Parathyroid adenoma (tissue), 2 donors: ENCODE measurements at regions not wholly inside any gene's neighbourhood (a gene's known extent, or its start where the extent isn't known, plus 50 kb on each side); places are given as distances from the start of the nearest gene placed in this dataset.

ENCODE experiments used
- H2AFZ ChIP-seq: fragments of 300-600 bp; sonication (generic); one replicate; pipeline ENCODE4 v1.7.0; 2017; ENCODE audit warnings: antibody characterized with exemption, mild to moderate bottlenecking
- H3K27ac ChIP-seq: fragments of 300-600 bp; sonication (generic); one replicate; pipeline ENCODE4 v1.7.0; 2017
- H3K27me3 ChIP-seq: fragments of 300-600 bp; sonication (generic); one replicate; pipeline ENCODE4 v1.7.0; 2017; ENCODE audit warnings: low read length; ENCODE audit not compliant: control insufficient read depth, insufficient read depth
- H3K36me3 ChIP-seq: fragments of 300-600 bp; sonication (generic); one replicate; pipeline ENCODE4 v1.7.0; 2017; ENCODE audit warnings: low read length; ENCODE audit not compliant: control insufficient read depth, insufficient read depth
- H3K4me1 ChIP-seq: fragments of 300-600 bp; sonication (generic); one replicate; pipeline ENCODE4 v1.7.0; 2017; ENCODE audit warnings: control low read depth
- H3K4me2 ChIP-seq: fragments of 300-600 bp; sonication (generic); one replicate; pipeline ENCODE4 v1.7.0; 2017; ENCODE audit warnings: low read length
- H3K4me3 ChIP-seq: fragments of 300-600 bp; sonication (generic); one replicate; pipeline ENCODE4 v1.7.0; 2017; ENCODE audit warnings: low read depth, low read length
- H3K79me2 ChIP-seq: fragments of 300-600 bp; sonication (generic); one replicate; pipeline ENCODE4 v1.7.0; 2017; ENCODE audit warnings: control low read depth
- H3K9ac ChIP-seq: fragments of 300-600 bp; sonication (generic); one replicate; pipeline ENCODE4 v1.7.0; 2017; ENCODE audit warnings: mild to moderate bottlenecking
- H3K9me3 ChIP-seq: fragments of 300-600 bp; sonication (generic); one replicate; pipeline ENCODE4 v1.7.0; 2017; ENCODE audit warnings: low read length; ENCODE audit not compliant: control insufficient read depth
- TF ChIP-seq, protein P1 (sequence below): fragments of 300-600 bp; sonication (generic); IDR thresholded peaks from one replicate; pipeline ENCODE4 v1.7.0; 2017; ENCODE audit warnings: antibody characterized with exemption, mild to moderate bottlenecking
- donor health status: primary hyperparathyroidism.

GRCh38 chr9:103730866-103731265 lies 363.2 kb upstream of the SMC2 start:
- no peaks in the 10 kb centered on the region for H3K79me2 ChIP-seq
- TF ChIP-seq, protein P1, sequence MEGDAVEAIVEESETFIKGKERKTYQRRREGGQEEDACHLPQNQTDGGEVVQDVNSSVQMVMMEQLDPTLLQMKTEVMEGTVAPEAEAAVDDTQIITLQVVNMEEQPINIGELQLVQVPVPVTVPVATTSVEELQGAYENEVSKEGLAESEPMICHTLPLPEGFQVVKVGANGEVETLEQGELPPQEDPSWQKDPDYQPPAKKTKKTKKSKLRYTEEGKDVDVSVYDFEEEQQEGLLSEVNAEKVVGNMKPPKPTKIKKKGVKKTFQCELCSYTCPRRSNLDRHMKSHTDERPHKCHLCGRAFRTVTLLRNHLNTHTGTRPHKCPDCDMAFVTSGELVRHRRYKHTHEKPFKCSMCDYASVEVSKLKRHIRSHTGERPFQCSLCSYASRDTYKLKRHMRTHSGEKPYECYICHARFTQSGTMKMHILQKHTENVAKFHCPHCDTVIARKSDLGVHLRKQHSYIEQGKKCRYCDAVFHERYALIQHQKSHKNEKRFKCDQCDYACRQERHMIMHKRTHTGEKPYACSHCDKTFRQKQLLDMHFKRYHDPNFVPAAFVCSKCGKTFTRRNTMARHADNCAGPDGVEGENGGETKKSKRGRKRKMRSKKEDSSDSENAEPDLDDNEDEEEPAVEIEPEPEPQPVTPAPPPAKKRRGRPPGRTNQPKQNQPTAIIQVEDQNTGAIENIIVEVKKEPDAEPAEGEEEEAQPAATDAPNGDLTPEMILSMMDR = no peak
- H3K27ac ChIP-seq = no peak overlapping the region
- H3K9me3 ChIP-seq = no peaks in the 10 kb centered on the region
- H3K4me3 ChIP-seq = no peak overlapping the region
- no peak overlapping the region for H2AFZ ChIP-seq
- no peak overlapping the region for H3K4me2 ChIP-seq
- H3K4me1 ChIP-seq = no peaks in the 10 kb centered on the region
- H3K9ac ChIP-seq = no peak overlapping the region
- H3K36me3 ChIP-seq = no peaks in the 10 kb centered on the region
- H3K27me3 ChIP-seq = no peaks in the 10 kb centered on the region

GRCh38 chr9:103731541-103731940 lies 362.6 kb upstream of the SMC2 start:
- H3K36me3 ChIP-seq = no peaks in the 10 kb centered on the region
- H3K79me2 ChIP-seq = no peaks in the 10 kb centered on the region
- no peaks in the 10 kb centered on the region for H3K4me1 ChIP-seq
- H3K4me2 ChIP-seq = no peak overlapping the region
- H3K4me3 ChIP-seq = no peak overlapping the region
- H2AFZ ChIP-seq = no peak overlapping the region
- TF ChIP-seq, protein P1 = no peak
- H3K27ac ChIP-seq = no peak overlapping the region
- no peak overlapping the region for H3K9ac ChIP-seq
- no peaks in the 10 kb centered on the region for H3K9me3 ChIP-seq
- H3K27me3 ChIP-seq = no peaks in the 10 kb centered on the region

DNA sequence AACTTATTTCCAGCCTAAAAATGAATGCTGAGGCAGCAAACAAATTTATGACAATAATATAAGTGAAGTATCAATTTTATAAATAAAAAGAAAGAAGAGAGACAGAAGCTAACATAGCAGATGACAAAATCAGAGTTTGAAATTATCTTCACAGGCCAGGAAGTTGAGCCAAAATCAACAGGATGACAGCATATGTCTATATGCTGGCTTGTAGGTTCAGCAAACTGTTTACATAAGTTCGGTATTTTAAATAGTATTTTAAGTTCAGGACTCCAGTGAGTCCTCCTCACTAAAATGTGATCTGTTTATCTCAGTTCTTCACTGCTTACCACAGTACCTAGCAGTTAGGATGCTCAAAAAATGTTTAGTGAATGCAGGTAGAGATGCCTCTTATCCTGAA lies 359.6 kb upstream of the SMC2 start:
- Histone ChIP-seq H3K4me3 (no peak overlapping the region), H3K27me3 (no peaks in the 10 kb centered on the region), H3K4me2 (no peak overlapping the region), H3K9ac (no peak overlapping the region), H3K4me1 (no peaks in the 10 kb centered on the region), H3K79me2 (no peaks in the 10 kb centered on the region), H2AFZ (no peak overlapping the region), H3K36me3 (no peaks in the 10 kb centered on the region), H3K27ac (no peak overlapping the region), H3K9me3 (no peaks in the 10 kb centered on the region)
- TF ChIP-seq, protein P1 = no peak

GRCh38 chr9:103755441-103755840 lies 338.7 kb upstream of the SMC2 start:
- Histone ChIP-seq H3K9ac (no peak overlapping the region), H3K27me3 (no peaks in the 10 kb centered on the region), H3K4me1 (no peaks in the 10 kb centered on the region), H3K36me3 (no peaks in the 10 kb centered on the region), H3K9me3 (no peaks in the 10 kb centered on the region), H2AFZ (no peak overlapping the region), H3K4me2 (no peak overlapping the region), H3K79me2 (no peaks in the 10 kb centered on the region), H3K27ac (no peak overlapping the region), H3K4me3 (no peak overlapping the region)
- TF ChIP-seq, protein P1 = no peak

DNA sequence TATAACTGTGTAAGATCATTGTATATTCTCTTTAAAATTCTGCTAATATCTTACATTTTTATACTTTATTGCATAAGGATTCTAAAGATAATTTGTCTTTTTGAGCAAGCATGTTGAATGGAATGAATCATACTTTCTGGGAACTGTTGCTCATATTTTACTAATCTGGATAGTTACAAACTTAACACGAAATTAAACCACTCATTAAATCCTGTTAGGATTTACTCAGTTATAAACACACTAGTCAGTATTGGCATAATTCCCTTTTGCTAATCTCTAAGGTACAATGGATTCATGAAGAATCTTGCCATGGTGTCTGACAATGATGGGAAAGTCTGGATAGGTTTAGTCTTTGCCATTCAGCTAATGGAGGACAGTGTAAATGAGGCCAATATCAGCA lies 338.1 kb upstream of the SMC2 start:
- Histone ChIP-seq H3K36me3 (no peaks in the 10 kb centered on the region), H3K79me2 (no peaks in the 10 kb centered on the region), H3K4me3 (no peak overlapping the region), H3K27ac (no peak overlapping the region), H3K4me1 (no peaks in the 10 kb centered on the region), H3K9ac (no peak overlapping the region), H3K4me2 (no peak overlapping the region), H2AFZ (no peak overlapping the region), H3K27me3 (no peaks in the 10 kb centered on the region), H3K9me3 (no peaks in the 10 kb centered on the region)
- TF ChIP-seq, protein P1 = no peak
